DMS53 treated with DMSO at 0.1 percent for 48 hours (cell line): ENCODE measurements at regions not wholly inside any gene's neighbourhood (a gene's known extent, or its start where the extent isn't known, plus 50 kb on each side); places are given as distances from the start of the nearest gene placed in this dataset.

Experiments used
- DNase-seq: peaks from one replicate; lab custom pipeline; 2025; ENCODE audit not compliant: unreplicated experiment; lab: John Stamatoyannopoulos, UW

GRCh38 chr16:85989863-85990643, 91.1 kb downstream of the IRF8 start:
- no peak for DNase-seq

GRCh38 chr16:85990861-85991301, 91.9 kb downstream of the IRF8 start:
- no peak for DNase-seq

- no peak for DNase-seq
These were observed 92.5 kb downstream of the IRF8 start for GRCh38 chr16:85991425-85991824.

GRCh38 chr16:85991856-85992255, 92.9 kb downstream of the IRF8 start:
- DNase-seq = no peak

GRCh38 chr16:85992359-85992758, 93.4 kb downstream of the IRF8 start:
- DNase-seq = no peak

- no peak for DNase-seq
These were observed 93.8 kb downstream of the IRF8 start for GRCh38 chr16:85992779-85993178.

GRCh38 chr16:85994492-85995490, 95.8 kb downstream of the IRF8 start:
- DNase-seq = no peak

- no peak for DNase-seq
These were observed 96.8 kb downstream of the IRF8 start for GRCh38 chr16:85995541-85996423.

GRCh38 chr16:85996843-85997242, 97.9 kb downstream of the IRF8 start:
- DNase-seq = no peak

- no peak for DNase-seq
These were observed 99.4 kb downstream of the IRF8 start for GRCh38 chr16:85998171-85998867.

- DNase-seq = no peak
These were observed 100.1 kb downstream of the IRF8 start for GRCh38 chr16:85998868-85999729.

GRCh38 chr16:85999778-86000177, 100.8 kb downstream of the IRF8 start:
- DNase-seq = no peak

GRCh38 chr16:86002178-86002900, 103.4 kb downstream of the IRF8 start:
- DNase-seq = no peak

- DNase-seq = no peak
These were observed 108.6 kb downstream of the IRF8 start for GRCh38 chr16:86007524-86007923.

GRCh38 chr16:86010680-86011141, 111.7 kb downstream of the IRF8 start:
- DNase-seq = no peak

GRCh38 chr16:86011532-86011931, 112.6 kb downstream of the IRF8 start:
- no peak for DNase-seq

GRCh38 chr16:86012221-86012620, 113.3 kb downstream of the IRF8 start:
- DNase-seq = no peak

- no peak for DNase-seq
These were observed 114.9 kb downstream of the IRF8 start for GRCh38 chr16:86013867-86014266.

GRCh38 chr16:86015606-86016005, 116.6 kb downstream of the IRF8 start:
- no peak for DNase-seq
